ENCODE measurements at regions not wholly inside any gene's neighbourhood (a gene's known extent, or its start where the extent isn't known, plus 50 kb on each side); places are given as distances from the start of the nearest gene placed in this dataset.
"Not testable (repeated sequence)": the region's sequence is repeated elsewhere in the genome, so short reads cannot be mapped to it uniquely, and the experiment has no call there.

DNA sequence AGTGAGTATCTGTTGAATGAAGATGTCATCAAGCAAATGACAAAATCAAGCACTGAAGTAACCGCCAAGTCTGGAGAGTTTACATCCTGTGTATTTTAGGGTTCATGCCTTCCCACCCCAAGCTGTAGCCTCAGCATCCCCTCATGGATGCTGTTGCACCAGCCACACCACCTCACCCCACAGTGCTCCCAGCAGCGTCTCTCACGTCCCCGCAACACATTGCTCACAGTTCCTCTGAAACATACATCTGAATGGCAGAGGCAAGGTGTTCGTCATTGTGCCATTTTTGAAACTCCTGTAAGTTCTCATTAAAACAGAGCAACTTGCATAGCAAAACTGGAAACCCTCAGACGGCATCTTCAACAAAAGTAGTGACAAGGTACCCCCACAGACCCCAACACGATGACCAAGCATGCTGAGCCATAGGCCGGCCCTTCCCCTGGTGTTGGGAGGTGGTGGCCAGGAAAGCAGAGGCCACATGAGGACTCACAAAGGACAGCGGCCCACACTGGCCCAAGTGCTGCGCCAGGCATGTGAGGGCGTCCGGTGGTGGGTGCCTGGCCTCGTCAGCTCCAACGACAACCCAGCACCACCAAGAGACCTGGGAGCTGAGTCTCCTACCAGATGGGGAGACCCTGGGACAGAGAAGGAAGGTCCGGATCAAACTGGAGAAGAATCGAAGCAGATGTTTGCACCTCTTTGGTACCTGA is 456.5 kb downstream of the EIPR1 start:
- no peak for DNase-seq

DNA sequence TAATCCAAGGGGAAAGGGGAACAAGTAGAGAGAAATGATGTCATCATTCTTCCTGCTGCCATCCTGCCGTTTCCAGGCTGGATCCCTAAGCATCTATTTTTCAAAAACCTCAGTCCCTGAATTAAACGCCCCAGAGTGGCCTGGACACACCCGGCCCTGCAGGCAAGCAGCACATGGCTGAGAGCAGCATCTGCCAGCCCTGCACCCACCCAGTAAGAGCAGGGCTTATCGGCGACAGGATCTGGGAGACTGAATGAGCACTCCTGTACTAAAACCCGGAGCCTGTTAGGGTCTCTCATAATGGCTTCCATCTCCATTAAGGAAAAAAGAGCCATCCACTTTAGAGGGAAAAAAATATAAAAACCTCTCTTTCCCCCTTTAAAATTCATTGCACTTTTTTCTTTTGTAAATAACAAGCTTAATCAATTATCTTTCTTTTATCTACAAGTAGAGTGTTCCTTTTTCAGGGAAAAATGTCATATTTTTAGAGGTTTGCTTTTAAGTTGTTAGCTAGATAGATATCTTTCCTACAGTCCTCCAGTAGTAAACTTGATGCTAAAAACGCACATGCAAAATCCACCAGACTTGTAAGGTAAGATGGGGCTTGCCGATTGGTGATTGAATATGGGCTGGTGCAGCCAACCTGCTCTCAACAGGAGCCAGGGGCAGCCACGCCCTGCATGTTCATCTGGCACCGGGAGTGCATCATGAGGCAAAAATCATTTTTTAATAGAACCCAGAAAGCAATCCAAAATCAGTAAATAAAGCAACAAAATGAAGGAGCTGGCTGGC is 457.8 kb downstream of the EIPR1 start:
- DNase-seq: no peak

DNA sequence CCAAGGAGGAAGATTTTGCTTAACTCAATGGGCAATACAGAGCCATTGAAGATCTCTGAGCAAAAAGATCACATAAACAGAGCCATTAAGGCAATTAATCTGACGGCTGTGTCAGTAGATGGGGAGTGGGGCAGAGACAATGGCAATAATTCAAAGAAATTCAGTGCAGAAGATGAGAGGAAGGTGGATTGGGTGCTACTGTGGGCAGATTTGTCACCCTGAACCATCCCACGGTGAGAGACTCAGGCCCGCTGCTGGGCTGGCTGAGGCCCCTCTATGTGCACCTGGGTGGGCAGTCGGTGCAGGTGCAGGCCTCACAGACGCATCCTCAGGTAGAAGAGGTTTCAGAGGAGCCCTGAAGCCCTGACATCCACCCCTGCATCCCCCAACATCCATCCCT is 458.6 kb downstream of the EIPR1 start:
- DNase-seq: no peak

DNA sequence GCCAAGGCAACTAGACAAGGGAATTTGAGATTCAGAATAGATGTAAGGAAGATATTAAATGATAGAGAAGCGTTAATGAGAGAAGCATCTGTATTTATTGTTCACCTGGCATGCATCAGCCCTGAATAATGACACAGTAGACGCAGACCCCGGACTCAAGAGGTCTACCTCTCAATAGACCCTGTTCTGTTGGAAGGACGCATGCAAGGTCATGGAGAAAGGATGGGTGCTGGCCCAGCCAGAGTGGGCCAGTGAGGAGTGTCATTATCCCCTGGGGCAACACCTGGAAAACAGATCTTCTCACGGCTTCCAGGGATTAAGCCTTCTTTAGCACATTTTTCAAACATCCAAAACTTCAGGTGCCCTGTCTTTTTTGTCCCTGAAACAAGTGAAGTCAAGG is 461.0 kb downstream of the EIPR1 start:
- no peak for DNase-seq

DNA sequence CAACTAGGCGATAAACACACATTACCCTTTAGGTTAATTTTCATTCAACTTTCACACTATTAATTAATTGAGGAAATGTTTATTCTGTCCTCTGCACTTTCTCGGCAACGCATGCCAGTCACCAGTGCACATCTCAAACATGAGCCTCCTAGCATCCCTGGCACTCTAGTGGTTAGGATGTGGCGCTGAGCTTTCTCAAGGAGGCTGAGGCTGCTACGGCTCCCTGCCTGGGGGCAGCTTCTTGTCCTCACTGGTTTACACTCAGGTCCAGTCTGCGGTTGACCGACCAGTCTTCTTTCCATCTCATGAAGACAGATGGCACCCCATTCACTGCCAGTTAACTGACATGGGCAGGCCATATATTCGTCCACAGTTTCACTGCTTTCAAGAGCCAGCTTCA is 463.4 kb downstream of the EIPR1 start:
- no peak for DNase-seq

DNA sequence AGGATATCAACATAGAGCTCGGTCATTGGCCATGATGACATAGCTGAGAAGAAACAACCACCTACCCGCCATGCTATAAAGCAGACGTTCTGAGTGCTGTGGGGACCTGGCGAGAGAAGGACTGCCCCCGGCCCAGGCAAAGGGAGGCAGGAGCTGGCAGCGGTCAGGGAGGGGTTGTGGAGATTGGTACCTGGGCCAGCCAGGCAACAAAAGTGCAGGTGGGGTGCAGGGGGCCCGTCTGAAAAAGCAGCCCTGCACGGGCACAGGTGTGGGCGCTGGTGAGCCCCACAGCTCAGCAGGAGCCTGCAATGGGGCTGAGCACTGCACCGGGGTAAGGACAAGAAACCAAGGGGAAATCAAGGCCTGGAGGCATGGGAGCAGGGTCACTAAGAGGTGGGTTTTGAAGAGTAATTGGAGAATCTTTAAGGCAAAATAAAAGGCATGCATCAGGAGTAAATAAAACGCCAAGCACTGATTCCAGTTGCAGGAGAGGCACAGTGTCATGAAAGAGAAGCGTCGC is 464.0 kb downstream of the EIPR1 start:
- no peak for DNase-seq

DNA sequence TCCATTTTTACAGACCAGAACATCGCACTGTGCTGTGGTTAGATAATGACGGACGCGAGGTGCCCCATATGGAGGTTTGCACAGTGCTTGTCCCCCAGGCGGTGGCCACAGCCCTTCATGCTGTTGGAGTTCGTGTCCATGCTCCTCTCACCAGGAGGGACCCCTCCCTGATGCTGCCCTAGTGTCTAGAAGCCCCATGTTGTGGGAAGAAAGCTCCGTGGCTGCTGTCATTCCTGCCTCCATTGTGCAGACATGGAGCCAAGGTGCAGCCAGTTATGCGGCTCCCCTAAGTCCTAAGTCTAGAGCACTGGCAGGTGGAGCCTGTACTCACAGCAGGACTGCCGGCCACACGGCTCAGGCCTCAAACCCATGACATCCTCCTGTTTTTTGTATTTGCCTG is 464.9 kb downstream of the EIPR1 start:
- no peak for DNase-seq

DNA sequence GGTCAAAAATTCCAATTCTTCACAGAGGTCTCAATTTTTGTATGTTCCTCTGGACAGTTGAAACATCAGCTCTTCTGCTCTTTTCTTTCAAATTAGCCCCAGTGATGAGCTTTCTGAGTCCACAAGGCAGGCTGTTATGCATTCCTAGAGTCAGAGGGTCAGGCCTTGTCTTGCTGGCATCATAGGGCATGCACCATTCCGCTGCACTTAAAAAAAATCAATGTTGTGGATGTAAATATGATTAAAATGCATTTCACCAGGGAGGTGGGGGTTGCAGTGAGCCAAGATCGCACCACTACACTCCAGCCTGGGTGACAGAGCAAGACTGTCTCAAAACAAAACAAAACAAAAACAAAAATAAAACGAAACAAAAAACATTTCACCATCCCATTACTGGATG is 465.3 kb downstream of the EIPR1 start:
- DNase-seq: no peak

DNA sequence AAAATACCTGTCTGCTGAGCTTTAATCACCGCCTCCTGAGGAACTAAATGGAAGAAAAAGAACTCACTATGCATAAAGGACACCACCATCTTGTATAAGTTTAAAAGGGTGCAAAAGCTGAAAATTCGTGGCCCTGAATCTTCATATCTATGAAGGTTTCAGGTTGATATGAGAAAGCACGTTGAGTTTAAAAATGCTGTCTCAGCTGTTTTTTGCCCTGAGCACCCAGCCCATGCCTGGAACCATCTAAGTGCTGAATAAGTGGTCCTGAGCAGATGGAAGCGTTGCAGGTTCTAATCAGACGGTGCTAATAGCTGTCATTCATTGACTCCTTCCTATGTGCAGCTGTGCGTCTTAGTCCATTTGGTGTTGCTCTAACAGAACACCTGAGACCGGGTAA is 467.4 kb downstream of the EIPR1 start:
- DNase-seq: no peak

DNA sequence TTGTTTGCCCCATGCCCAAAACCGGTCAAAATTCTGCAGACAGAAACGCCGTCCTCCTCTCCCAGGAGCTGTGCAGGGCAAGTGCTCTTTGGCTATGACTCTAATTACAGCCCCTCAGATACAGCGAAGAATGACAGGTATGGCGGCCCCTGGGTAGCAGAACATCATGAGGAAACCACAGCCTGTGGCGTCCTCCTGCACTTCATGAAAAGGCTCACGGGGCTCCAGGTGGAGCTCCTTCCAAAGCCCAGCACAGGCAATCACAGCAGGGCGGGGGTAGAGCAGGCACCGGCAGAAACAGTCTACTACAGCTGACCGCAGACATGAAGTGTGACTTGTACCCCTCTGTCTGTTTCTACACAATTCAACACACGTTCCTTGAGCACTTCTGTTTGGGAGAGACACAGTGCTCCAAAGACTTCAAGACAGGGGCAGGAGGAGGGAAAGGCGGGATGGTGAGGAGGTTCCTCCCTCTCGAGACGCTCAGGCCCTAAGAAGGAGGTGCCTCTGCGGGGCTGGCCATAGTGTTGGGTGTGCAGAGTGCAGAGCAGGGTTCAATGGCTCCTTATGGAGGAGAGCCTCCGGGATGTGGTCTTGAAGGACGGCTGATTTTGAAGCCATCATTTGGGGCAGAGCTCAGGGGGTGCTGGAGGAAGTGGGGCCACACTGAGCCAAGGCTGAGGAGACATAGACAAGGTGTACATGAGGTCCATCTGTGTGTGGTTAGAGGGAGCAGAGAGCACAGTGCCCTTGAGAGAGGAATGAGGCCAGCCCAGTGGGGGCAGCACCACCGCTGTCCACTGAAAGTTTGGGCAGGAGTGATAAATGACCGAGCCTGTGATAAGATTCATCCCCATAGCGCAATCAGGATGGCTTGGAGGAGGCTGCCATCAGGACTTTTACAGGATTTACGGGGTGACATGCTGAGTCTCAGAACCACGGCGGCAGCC is 468.3 kb downstream of the EIPR1 start:
- DNase-seq: no peak

DNA sequence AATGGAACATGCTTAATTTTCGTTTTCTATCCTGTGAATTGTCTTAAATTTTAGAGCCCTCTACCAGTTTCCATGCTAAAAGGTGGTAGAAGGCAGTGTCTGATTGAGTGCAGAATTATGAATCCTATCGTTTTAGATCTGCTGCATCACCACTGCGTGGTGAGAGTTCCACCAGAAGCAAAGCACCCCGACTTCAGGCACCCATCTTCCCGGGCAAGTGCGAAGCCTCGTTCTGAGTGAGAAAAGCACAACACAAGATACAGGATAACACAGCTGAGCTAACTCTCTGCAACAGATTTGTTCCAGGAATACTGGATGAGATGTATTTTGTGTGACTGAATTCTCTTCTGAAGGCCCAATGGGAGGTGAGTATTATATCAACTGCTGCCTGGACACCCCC is 471.5 kb downstream of the EIPR1 start:
- no peak for DNase-seq

DNA sequence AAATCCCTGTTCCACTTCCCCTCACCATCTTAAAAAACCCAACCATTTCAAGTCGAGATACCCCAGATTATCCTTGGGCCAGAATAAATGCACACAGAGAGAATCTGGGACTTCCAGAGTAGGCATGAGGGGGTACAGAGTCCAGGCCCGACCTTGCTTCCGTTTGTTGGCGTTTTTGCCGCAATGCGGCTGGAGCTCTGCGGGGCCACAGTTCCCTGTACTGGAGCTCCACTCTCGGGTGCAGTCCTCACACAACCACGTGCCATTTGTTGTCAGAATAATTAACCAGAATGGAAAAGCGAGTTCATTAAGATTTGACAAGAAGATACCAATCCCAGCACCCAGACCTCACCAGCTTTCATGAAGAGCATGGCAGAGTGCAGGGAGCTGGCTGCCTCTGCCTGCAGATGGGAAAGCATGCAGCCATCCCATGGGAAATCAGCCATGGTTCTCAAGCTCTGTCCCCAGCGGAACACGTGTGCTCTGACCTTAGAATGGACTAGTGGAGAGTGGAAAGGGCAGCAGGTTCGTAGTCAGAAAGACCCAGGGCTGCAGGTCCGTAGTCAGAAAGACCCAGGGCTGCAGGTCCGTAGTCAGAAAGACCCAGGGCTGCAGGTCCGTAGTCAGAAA is 472.8 kb downstream of the EIPR1 start:
- no peak for DNase-seq

DNA sequence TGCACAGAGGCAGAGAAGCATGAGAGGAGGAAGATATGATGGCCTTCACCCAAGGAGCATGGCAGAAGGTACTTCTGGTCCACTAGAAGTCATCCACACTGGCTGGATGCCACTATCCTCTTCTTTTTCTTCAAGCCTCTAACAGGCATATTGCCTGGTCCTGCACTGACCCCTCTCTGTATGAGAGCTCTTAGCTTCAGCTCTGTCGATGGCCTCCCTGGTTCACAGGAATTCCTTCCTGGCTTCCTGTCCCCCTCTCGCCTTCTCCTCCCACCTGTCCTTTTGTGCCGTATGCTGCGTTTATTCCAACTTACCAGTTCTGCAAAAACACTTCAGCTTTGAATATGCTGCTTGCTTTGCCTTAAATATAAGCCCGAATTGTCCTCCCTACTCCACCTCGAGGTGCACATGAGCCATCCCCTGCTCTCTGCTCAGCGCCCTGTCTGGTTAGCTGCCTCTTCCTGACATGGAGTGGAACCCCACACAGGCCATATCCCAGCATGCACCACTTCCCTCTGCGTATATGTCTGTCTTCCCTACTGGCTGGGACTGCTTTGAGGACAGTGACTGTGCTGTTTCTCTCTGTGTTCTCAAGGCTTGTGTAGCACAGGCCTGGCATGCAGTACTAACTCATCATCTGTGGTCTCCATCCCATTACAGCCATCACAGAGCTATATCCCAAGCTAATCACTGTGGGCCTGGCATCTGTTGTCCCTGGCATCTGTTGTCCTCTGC is 474.9 kb downstream of the EIPR1 start:
- no peak for DNase-seq

DNA sequence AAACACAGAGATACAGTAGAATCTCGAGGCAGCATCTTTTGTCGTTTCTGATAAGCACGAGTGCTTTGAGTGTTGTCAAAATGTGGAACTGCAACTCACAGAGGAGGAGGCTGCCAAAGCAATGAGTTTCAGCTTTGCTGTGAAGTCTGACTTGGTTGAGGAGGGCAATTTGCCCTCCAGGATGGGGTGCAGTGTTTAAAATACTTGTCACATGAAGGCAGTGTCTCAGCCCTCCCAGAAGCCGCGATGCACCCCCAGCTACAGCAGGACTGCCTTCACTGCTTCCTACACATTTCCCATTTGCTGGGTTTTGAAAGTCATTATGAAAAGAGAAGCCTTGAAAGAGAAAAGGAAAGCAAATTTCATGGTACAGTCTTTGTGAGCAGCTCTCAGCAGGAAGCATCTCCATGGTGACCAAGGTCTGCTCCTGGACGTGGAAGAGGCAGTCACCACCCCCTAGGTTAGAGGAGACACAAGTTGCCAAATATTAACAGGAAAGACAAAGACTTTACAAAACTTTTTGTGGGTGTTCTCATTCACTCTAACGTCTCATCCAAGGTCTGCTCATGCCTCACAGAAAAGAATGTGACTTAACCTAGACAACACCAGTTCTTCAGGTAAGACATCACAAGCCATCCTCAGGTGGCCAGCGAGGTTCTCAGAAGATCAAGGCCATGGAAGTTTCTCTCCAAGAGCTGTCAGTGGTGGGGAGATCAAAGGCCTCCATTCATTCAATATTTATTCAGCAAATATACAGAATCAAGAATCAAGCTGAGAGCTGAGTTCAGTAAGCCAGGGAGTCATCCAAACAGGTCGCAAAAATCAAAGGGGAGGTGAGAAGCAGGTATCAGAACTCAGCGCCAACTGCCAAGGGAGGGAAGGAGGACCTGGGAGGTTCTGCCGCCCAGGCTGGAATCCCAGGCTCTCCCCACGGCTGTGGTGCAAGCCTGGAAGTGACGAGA is 476.0 kb downstream of the EIPR1 start:
- no peak for DNase-seq

DNA sequence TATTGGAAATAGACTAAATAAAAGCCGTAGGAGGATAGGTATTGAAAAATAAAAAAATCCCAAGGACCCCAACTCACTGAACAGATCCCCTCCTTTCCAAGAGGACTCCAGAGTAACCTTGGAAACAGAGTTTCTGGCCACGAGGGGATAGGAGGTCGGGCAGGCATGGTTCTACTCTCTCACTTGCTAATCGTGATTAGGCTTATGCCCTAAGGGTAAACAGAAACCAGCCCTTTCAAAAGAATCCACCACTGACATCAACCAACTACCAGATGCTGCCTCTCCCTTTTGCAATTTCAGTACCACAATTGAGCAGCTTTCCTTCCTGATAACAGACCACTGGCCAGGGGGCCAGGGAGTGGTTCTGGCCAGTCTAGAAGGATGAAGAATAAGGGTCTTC is 477.8 kb downstream of the EIPR1 start:
- DNase-seq: no peak

DNA sequence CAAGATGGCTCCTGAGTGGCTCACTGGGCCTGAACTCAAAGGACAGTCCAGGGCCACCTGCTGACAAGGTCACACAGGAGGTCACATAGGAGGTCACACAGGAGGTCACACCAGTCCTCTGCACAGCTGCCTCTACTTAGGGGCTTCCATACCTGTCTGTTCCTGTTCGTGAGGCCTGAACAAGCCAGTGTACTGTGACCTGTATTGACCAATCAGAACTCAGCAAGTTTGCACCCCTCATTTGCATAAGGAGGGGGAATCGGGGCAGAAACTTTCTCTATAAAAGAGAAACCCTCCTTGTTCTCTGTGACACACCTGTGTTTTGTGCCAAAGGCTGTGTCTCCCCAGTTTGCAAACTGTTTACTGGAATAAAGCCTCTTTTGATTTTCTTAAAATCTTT is 478.9 kb downstream of the EIPR1 start:
- DNase-seq: no peak

DNA sequence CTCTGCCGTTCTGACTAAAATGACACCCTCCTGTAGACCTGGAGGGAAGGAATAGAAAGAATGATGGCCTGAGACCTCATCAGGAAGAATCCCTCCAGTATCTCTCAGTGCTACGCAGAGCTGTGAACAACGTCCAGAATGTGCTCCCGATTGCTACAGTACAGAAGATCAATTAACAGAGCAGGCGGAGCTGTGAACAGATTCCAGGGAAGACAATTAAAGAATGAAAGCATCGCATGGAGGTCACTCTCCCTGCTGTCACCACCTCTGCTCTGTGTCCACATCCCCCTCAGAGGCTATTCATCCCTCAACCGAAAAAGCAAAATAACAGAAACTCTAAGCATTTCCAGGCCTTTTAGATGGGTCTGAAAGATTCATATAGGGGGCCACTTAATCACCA is 481.0 kb downstream of the EIPR1 start:
- DNase-seq: no peak

DNA sequence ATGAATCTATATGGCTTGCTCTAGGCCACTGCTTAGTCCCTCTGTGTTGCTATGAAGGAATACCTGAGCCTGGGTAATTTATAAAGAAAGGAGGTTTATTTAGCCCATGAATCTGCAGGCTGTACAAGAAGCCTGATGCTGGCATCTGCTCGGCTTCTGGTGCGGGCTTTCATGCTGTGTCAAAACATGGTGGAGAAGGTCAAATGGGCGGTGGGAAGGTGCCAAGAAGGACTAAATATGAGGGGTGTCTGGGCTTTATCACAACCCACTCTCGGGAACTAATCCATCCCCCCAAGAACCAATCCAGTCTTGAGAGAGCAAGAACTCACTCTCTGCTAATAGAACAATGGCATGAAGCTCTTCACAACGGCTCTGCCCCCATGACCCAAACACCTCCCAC is 481.6 kb downstream of the EIPR1 start:
- no peak for DNase-seq

DNA sequence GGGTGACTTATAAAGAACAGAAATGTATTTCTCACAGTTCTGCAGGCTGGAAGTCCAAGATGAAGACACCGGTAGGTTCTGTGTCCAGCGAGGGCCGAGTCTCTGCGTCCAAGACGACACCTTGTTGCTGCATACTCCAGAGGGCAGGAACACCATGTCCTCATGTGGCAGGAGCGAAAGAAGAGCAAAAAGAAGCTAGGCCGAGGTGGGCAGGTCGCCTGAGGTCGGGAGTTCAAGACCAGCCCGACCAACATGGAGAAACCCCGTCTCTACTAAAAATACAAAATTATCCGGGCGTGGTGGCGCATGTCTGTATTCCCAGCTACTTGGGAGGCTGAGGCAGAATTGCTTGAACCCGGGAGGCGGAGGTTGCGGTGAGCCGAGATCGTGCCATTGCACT is 483.6 kb downstream of the EIPR1 start:
- not testable (repeated sequence) for DNase-seq

DNA sequence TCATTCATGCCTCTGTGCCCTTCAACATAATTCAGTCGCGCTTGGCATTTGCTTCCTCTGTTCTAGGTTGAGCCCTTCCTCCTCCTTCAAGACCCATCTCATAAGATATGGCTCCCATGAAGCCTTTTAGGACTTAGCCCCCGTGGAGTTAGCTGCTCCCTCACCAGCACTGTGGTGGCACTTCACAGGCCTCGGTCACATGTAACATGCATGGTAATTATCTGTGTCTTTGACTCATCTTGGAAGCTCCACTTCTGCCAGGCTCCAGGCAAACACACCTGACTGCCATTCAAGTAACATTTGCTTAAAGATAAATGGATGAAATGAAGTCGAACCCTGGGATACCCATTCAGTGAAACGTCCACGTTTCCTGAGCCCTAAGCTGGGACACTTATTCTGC is 484.7 kb downstream of the EIPR1 start:
- no peak for DNase-seq

DNA sequence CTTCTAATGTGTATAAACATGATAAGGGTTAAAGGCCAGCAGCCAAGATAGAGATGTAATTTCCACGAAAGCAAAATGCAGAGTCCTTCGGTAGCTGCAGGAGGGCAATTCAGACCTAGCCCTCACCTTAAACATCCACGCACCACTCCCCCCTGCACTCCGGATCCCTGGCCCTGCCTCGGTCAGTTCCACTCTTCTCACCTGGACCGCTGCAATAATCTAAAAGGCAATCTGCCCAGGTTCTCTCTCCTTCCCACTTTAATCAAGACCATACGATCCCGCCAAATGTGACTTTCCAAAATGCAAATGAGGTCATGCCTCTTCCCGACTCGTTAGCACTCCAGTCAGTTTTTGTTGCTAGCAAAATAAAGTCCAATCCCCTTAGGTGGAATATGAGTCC is 485.2 kb downstream of the EIPR1 start:
- DNase-seq: no peak
